Osteocyte (in vitro differentiated cells): ENCODE measurements at regions not wholly inside any gene's neighbourhood (a gene's known extent, or its start where the extent isn't known, plus 50 kb on each side); places are given as distances from the start of the nearest gene placed in this dataset.

Experiments
- DNase-seq: peaks from one replicate; pipeline ENCODE4 v3.0.0; 2021; ENCODE audit warnings: mixed read lengths; ENCODE audit not compliant: unreplicated experiment; ENCODE audit errors: extremely low spot score
- H3K27ac Mint-ChIP-seq: one replicate; pipeline ENCODE4 v1.8.0; 2021; ENCODE audit warnings: mild to moderate bottlenecking, mixed read lengths; ENCODE audit not compliant: unreplicated experiment
- H3K27me3 Mint-ChIP-seq: one replicate; pipeline ENCODE4 v1.8.0; 2021; ENCODE audit warnings: mixed read lengths; ENCODE audit not compliant: unreplicated experiment
- H3K36me3 Mint-ChIP-seq: one replicate; pipeline ENCODE4 v1.8.0; 2021; ENCODE audit warnings: mixed read lengths; ENCODE audit not compliant: unreplicated experiment
- H3K4me1 Mint-ChIP-seq: one replicate; pipeline ENCODE4 v1.8.0; 2021; ENCODE audit warnings: mixed read lengths; ENCODE audit not compliant: unreplicated experiment
- H3K4me3 Mint-ChIP-seq: one replicate; pipeline ENCODE4 v1.8.0; 2021; ENCODE audit warnings: mild to moderate bottlenecking, moderate library complexity, mixed read lengths; ENCODE audit not compliant: unreplicated experiment
- H3K9me3 Mint-ChIP-seq: one replicate; pipeline ENCODE4 v1.8.0; 2021; ENCODE audit warnings: mixed read lengths; ENCODE audit not compliant: unreplicated experiment
- TF ChIP-seq, protein P1 (sequence below): fragments of 200-600 bp; sonication (generic); IDR thresholded peaks from 2 replicates; pipeline ENCODE4 v1.5.0; 2021; ENCODE audit warnings: antibody characterized with exemption, mild to moderate bottlenecking, moderate library complexity

DNA sequence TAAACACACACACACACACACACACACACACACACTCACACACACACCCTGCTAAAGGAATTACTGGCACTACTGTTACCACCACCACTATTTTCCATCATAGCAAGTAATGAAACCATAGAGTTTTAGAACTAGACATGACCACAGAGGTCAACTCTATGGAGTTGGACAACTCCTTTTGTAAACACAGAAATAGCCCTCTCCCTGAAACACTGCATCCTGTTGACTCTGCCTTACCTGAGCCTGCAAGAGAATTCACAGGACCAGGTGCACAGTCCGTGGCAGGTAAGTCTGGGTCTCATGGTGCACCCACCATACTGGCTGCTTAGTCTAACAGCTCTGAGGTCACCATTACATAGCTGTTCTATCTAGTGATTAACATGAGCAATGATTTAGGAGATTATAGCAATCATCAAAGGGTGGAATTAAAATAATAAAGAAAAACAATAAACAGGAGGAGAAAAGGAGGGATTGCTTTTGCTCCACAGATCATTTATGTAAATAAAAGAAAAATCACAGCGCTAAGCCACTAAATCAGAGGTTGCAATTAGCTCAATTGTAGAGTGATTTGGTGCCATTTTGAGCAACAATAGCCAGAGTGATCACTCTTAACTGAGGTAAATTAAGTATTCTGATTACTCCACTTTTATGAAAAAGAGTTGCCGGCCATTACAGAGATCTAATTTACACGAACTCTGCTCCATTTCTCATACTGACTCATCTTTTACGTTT lies 340.0 kb upstream of the RASGEF1B start:
- H3K4me3 Mint-ChIP-seq, result no peak overlapping the region
- TF ChIP-seq, protein P1, sequence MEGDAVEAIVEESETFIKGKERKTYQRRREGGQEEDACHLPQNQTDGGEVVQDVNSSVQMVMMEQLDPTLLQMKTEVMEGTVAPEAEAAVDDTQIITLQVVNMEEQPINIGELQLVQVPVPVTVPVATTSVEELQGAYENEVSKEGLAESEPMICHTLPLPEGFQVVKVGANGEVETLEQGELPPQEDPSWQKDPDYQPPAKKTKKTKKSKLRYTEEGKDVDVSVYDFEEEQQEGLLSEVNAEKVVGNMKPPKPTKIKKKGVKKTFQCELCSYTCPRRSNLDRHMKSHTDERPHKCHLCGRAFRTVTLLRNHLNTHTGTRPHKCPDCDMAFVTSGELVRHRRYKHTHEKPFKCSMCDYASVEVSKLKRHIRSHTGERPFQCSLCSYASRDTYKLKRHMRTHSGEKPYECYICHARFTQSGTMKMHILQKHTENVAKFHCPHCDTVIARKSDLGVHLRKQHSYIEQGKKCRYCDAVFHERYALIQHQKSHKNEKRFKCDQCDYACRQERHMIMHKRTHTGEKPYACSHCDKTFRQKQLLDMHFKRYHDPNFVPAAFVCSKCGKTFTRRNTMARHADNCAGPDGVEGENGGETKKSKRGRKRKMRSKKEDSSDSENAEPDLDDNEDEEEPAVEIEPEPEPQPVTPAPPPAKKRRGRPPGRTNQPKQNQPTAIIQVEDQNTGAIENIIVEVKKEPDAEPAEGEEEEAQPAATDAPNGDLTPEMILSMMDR, result no peak
- H3K9me3 Mint-ChIP-seq, result no peaks in the 10 kb centered on the region
- peaks cover 3% of the 10 kb centered on the region for H3K27me3 Mint-ChIP-seq
- H3K27ac Mint-ChIP-seq, result no peak overlapping the region
- H3K36me3 Mint-ChIP-seq, result no peaks in the 10 kb centered on the region
- H3K4me1 Mint-ChIP-seq, result no peaks in the 10 kb centered on the region
- DNase-seq, result no peak

DNA sequence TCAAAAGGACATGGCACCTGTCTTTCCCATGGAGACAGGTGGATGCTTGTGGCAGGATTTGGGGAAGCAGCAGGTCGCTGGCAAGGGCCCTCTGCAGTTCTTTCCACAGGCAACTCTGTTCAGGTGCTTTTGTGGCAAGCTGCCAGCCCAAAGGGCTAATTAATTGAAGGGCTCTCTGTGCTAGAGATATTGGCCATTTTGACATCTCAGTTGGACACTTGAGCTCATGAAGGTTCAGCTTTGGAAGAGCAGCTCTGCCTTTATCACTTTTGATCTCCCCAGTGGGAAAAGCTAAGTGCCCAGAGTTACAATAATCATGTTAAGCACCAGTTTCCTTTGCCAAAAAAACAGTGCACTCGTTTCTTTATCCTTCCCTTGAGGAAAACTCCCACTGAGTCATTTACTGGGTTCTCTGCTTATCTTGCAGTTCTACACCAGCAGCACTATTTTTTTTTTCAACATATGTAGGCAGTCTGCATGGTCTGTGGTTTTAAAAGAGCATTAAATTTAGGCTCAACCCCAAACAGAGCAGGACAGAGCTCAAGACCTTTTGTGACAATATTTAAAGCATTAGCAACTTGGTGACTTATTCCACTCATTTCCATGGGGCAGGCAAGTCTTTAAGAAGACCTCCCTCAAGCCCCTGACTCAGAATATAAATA lies 336.4 kb upstream of the RASGEF1B start:
- no peaks in the 10 kb centered on the region for H3K9me3 Mint-ChIP-seq

DNA sequence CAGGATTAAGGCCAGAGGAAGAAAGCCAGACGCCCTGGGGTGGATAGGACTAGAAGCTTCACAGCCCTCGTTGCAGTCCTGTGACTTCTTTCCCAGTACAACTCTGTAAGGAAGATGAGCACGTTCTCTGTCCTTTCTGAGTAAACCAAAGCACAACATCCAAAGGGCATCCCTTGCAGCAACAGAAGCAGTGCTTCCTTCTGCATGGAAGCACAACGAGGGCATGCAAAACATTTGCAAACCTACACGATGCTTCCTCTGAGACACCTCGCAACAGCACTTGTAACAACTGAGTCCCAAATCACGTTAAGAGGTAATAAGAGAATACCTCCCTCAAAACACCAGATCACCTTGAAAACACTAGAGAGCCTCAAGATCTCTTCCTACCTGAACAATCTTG lies 335.7 kb upstream of the RASGEF1B start:
- DNase-seq, result no peak
- Mint-ChIP-seq H3K27ac (no peak overlapping the region), H3K9me3 (no peaks in the 10 kb centered on the region), H3K4me3 (no peak overlapping the region), H3K27me3 (peaks cover 1% of the 10 kb centered on the region), H3K36me3 (no peaks in the 10 kb centered on the region), H3K4me1 (no peaks in the 10 kb centered on the region)
- TF ChIP-seq, protein P1, result no peak

More for the DNA sequence above, 336.4 kb upstream of the RASGEF1B start:
- Mint-ChIP-seq H3K36me3 (no peaks in the 10 kb centered on the region), H3K4me3 (no peak overlapping the region), H3K27ac (no peak overlapping the region), H3K27me3 (peaks cover 3% of the 10 kb centered on the region), H3K4me1 (no peaks in the 10 kb centered on the region)
- no peak for DNase-seq
- TF ChIP-seq, protein P1, result no peak

DNA sequence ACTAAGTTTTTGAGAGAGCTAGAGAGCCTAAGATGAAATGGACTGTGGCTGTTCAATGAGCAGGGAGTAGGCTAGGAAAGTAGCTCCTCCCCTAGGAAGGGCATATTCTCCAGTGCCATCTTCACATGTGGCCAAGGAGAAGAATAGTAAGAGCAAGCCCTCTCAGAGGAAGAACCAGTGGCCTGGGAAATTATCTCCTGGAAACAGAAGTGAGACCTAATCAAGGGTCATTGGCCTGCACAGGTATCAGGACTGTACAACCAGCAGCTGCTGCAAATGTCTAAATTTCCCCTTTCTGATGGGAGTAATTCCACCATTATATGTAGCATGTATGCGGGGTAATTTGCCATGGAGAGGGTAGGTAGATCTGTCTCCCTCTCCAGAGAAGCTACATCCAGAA lies 334.8 kb upstream of the RASGEF1B start:
- Mint-ChIP-seq H3K4me1 (no peaks in the 10 kb centered on the region), H3K36me3 (no peaks in the 10 kb centered on the region), H3K27ac (no peak overlapping the region), H3K4me3 (no peak overlapping the region), H3K9me3 (no peaks in the 10 kb centered on the region), H3K27me3 (no peaks in the 10 kb centered on the region)
- TF ChIP-seq, protein P1, result no peak
- no peak for DNase-seq

DNA sequence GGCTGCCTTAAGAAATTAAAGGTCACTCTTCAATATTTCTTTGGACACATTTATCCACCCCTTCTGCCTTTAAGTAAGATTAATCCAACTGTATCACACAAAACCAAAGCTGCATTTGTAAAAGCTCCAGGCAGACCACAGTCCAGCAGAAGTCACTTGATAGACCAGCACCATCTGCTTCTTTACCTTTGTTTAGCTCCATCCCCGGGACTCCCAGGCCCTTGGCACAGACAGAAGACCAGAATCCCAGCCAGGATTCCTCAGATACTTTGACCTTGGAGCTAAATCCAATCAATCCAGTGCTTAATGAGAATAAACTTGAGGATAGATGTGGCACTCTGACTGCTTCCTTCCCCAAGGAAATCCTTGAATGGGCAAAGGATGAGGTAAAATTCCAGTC lies 333.1 kb upstream of the RASGEF1B start:
- TF ChIP-seq, protein P1, result no peak
- Mint-ChIP-seq H3K9me3 (no peaks in the 10 kb centered on the region), H3K4me3 (no peak overlapping the region), H3K36me3 (no peaks in the 10 kb centered on the region), H3K27ac (no peak overlapping the region), H3K4me1 (no peaks in the 10 kb centered on the region), H3K27me3 (no peaks in the 10 kb centered on the region)
- DNase-seq, result no peak
